Activated CD4-positive, alpha-beta T cell treated with anti-CD3 and anti-CD28 coated beads for 4 hours (primary cell): ENCODE measurements at regions not wholly inside any gene's neighbourhood (a gene's known extent, or its start where the extent isn't known, plus 50 kb on each side); places are given as distances from the start of the nearest gene placed in this dataset.
A peak's percentile ranks its signal among the peaks of the same experiment; 100 is the strongest.
"Not testable (repeated sequence)": the region's sequence is repeated elsewhere in the genome, so short reads cannot be mapped to it uniquely, and the experiment has no call there.

ENCODE experiments used
- DNase-seq, 2 donors: peaks; one replicate each; pipeline ENCODE4 v3.0.0-alpha.2; 2020

- DNase-seq = no peak
These were observed 308.4 kb downstream of the BRD1 start for GRCh38 chr22:49519117-49519737.

DNA sequence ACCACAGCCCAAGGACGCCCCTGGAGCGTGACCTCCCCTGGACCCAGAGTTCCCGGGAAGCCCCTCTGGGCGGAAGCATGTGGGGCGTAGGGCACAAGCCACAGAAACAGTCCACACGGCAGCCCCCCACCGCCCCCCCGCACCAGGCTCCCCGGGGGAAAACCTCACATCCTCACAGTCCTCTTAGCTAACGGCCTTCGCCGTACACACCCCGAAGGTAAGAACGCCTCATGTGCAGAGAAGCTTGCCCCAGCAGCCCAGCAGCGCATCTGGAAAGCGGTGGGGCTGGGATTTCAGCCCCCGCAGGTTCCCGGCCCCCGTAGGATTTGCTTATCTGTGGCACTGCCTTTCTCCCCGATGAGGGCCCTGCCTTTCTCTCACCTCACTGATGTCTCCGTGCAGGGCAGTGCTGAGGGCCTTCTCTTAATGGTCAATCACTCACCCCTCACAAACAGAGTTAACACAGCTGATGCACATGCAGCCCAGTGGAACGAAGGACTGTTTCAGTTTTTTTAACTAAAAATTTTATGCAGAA, 309.2 kb downstream of the BRD1 start:
- no peak for DNase-seq

GRCh38 chr22:49517667-49518185, 309.9 kb downstream of the BRD1 start:
- DNase-seq = no peak

- DNase-seq = no peak
These were observed 310.5 kb downstream of the BRD1 start for GRCh38 chr22:49517211-49517610.

GRCh38 chr22:49515475-49515874, 312.2 kb downstream of the BRD1 start:
- no peak for DNase-seq

GRCh38 chr22:49514641-49515040, 313.0 kb downstream of the BRD1 start:
- no peak for DNase-seq

DNA sequence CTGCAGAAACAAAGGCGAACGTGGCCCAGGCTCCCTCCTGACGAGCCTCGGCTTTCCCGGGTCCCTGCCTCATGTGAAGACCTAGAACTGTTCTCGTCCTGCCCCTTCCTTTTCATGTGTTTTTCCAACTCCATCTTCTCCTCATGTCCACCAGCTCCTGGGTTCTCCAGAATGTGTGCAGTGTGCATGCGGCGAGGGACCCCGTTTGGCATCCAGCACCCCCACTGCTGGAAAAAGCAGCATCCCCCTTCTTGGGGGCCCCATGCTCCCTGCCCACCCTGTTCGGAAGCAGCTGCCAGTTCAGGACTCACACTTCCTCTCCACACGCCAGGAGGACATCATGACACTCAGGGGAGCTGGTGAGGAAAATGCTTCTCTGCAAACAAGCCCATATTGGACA, 313.5 kb downstream of the BRD1 start:
- no peak for DNase-seq

- no peak for DNase-seq
These were observed 314.3 kb downstream of the BRD1 start for GRCh38 chr22:49513358-49513851.

DNA sequence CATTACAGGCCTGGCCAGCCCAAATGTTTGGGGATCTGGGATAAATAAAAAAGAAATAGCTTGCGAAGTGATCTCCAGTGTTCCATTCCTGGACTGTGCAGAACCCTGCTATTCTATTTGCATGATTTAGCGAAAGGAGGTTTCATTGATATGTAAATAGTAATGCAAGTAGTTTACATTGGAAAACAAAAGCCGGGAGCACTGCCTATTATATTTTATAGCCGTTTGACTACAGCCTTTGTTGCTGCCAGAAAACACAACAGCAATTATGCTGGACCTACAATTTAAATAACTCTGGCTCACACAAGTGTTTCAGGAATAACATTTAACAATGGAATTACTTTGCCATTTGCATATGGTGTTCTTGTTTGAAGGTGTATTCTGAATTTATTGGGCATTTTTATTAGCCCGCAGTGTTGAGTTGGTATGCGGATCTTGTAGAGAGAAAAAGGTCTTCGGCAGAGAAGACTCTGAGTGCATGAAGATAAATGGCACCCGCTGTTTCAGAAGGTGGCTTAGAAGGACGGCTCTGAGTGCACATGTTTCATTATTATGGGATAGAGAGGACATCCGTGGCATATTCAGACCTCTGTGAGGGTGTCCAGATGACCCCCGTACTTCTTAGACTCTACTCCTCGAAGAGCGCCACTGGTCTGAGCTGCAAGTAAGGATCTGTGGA, 315.0 kb downstream of the BRD1 start:
- DNase-seq = no peak

DNA sequence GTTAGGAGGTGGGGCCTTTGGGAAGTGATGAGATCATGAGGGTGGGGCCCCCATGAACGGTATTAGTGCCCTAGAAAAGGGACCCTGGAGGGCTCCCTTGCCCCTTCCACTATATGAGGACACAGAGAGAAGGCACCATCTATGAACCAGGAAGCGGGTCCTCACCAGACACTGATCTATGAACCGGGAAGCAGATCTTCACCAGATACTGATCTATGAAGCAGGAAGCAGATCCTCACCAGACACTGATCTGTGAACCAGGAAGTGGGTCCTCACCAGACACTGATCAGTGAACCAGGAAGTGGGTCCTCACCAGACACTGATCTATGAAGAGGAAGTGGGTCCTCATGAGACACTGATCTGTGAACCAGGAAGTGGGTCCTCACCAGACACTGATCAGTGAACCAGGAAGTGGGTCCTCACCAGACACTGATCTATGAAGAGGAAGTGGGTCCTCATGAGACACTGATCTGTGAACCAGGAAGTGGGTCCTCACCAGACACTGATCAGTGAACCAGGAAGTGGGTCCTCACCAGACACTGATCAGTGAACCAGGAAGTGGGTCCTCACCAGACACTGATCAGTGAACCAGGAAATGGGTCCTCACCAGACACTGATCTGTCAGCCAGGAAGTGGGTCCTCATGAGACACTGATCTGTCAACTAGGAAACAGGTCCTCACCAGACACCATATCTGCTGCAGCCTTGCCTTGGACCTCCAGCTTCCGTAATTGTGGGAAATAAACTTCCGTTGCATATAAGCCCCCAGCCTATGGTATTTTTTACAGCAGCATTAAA, 316.1 kb downstream of the BRD1 start:
- not testable (repeated sequence) for DNase-seq

DNA sequence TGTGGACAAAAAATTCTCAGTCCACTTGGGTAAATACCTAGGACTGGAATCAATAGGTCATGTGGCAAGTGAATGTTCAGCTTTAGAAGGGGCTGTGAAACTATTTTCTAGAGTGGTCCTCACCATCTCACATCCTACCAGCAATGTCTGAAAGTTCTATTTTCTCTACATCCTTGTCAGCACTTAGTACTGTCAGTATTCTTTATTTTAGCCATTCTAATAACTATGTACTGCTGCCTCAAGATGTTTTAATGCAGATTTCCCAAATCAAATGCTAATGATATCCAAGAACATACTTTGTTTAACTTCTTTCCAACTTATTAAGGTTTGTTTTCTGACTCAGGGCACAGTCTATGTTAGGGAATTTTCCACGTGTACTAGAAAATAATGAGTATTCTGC, 317.0 kb downstream of the BRD1 start:
- DNase-seq = no peak

DNA sequence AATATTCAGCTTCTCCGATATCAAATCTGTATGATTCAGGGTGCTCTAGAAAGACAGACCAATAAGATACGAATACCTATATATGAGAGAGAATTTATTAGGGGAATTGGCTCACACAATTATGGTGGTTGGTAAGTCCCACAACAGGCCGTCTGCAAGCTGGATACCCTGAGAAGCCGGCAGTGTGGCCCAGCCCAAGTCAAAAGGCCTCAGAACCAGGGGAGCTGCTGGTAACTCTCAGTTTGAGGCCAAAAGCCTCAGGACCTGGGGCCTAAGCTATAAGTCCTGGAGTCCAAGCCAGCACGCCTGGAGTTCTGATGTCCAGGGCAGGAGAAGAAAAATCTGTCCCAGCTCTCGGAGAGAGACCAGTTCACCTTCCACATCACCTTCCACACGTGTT, 318.7 kb downstream of the BRD1 start:
- no peak for DNase-seq

DNA sequence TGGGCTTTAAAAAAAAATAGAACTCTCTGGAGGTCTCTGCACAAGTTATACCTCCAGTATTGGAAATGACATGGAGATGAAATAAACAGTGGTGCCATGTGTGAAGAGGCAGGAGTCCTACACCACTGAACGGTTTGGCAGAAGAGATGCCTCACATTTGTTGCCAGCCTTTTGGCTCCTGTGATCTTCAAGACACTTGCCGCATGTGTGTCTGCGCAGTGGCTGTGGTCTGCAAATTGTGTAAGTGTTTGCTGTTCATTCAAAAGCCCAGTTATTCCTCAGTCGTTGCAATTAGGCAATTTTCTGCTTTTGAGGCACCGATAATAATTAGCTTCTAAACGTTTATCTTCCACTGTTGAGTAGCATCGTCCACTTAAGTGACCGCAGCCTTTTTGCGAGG, 319.1 kb downstream of the BRD1 start:
- no peak for DNase-seq

- DNase-seq = no peak
These were observed 319.9 kb downstream of the BRD1 start for GRCh38 chr22:49507607-49508292.

- DNase-seq = no peak
These were observed 321.7 kb downstream of the BRD1 start for GRCh38 chr22:49506010-49506400.

DNA sequence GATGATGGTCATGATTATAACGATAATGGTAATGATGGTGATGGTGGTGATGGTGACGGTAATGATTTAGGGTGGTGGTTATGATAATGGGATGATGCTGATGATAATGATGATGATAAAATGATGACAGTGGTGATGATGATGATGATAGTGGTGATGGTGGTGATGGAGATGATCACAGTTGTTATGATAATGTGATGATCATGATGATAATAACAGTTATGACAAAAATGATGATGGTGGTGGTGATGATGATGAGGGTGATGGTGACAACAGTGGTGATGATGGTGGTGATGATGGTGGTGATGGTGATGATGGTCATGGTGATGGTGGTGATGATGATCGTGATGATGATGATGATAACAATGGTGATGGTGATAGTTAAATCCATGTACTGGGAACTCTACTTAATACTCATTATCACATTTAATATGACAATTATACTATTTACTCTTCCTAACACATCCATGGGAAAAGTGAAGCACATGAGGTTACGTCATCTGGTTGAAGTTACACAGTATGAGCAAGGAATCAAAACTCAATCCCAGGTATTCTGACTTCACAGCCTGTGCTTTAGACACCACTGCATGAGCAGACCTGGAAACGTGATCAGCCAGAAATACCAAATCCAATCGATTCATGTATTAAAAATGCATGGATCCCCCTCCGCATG, 322.2 kb downstream of the BRD1 start:
- DNase-seq = no peak

- DNase-seq = no peak
These were observed 323.7 kb downstream of the BRD1 start for GRCh38 chr22:49503896-49504521.

- no peak for DNase-seq
These were observed 324.4 kb downstream of the BRD1 start for GRCh38 chr22:49503321-49503720.

GRCh38 chr22:49502126-49502826, 325.4 kb downstream of the BRD1 start:
- peak in 1 of 2 donors; percentile 32 for DNase-seq

GRCh38 chr22:49500942-49501395, 326.7 kb downstream of the BRD1 start:
- no peak for DNase-seq

GRCh38 chr22:49500076-49500460, 327.6 kb downstream of the BRD1 start:
- no peak for DNase-seq
